ENCODE measurements at regions not wholly inside any gene's neighbourhood (a gene's known extent, or its start where the extent isn't known, plus 50 kb on each side); places are given as distances from the start of the nearest gene placed in this dataset.

DNA sequence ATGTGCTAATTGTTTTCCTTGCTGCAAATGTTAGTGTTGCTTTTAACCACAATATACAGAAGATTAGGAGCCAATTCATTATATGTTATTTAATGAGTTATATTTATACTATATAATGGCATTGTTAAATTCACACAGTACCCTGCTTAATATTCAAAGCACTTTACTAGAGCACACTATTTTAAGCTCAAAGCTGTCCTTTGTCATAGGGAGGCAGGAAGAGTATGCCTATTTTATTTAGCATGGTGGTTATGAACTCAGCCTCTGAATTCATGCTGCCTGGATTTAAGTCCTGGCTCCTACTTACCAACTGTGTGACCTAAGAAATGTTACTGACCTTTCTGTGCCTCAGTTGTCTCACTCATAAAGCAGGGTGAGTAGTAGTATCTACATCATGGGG is 80.5 kb downstream of the FASTKD2 start:
- no peak for DNase-seq (ENCODE audit: low read depth)

DNA sequence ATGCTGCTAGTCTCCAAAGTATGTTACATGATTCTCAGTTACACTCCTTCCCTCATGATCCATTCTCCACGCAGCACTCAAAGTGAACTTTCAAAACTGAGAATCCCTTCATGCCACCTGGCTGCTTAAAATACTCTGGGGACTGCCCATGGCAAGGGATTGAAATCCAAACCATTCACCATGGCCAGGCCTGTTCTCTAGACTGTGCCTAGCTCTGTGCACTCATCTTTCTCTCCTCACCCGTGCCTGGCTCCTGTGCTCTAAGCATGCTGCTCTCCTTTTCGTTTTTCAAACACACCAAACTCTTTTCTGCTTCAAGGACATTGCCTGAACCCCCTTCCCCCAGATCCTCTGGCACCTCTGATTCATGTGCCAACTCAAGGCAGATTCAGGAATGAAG is 80.9 kb downstream of the FASTKD2 start:
- DNase-seq (ENCODE audit: low read depth): no peak

DNA sequence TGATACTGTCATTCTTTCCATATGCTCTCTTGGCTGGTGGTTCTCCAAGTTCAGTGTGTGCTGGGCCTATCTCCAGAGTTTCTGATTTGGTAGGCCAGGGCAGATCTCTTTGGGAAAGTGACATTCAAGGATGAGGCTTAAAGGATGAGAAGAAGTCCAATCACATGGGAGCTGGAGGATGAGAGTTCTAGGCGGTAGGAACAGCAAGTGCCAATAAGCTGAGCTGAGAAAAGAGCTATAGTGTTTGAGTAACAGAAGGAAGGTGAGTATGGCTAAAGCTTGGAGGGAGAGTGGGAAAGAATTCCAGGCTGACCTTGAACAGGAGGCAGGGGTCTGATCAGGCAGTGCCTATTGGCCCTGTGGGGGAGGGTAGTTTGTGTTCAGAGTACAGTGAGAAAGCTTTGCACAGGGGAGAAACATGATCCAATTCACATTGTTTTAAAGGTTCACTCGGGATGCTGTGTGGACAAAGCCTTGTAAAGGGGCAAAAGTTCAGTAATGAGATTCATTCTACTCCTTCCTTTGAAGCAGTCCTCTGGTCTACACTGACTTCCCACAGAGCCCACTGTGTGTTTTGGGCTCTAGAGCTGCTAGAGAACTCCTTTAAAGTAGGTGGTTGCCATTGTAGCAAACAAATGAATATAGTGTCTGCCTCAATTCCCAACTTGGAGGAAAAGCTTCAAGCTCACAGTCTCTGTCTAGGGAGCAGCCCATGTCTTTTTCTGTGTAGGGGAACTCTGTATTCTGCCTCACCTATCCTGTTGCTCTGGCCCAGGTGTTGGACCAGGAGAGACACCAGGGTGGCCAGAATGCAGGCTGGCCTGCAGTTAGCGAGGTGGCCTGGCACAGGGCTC is 81.8 kb downstream of the FASTKD2 start:
- no peak for DNase-seq (ENCODE audit: low read depth)

DNA sequence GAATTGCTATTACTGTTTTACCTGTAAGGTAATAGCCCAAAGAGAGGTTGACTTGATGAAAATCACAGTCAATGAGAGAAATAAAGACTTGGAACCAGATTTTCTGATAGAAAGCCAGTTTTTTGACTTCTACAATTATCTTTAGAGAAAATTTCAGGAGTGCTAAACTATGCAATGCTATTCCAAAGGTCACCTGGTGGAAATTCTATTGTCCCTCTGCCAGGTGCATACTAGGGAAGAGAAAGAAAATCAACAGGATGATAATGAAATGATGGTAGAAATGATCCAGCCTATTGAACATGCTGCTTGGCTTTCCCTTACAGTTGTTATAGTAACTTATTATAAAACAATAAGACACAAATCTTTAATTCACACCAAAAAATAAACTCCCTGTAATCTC is 85.0 kb downstream of the FASTKD2 start:
- no peak for DNase-seq (ENCODE audit: low read depth)

DNA sequence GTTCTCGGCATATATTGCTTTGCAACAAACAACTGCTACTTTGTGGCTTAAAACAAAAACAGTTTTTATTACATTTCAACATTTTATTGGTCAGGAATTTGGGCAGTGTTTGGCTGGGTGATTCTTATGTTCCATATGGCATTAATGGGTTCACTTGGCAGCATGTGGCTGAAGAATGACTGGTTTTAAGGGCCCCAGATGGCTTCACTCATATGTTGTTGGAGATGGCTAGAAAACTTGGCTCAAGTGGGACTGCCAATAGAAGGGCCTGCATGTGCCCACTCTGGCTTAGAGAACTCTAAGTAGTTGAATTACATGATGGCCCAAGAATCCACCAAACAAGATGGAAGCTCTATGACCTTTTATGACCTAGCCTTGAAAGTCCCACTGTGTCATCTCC is 86.1 kb downstream of the FASTKD2 start:
- DNase-seq (ENCODE audit: low read depth): no peak

DNA sequence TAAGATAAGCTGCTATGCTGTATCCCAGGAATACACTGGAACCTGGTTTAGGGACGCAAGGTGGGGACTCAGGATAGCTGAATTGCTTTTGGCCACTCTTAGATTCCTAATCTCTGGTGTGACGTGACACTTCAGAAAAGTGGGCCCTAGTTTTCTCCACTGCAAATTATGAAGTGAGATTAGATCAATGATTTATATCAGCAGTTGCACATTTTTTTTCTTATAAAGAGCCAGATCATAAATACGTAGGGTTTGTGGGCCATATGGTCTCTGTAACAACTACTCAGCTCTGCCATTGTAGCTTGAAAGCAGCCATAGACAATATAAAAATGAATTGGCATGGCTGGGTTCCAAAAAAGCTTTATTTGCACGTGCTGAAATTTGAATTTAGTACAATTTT is 85.4 kb upstream of the CPO start:
- DNase-seq (ENCODE audit: low read depth): no peak

DNA sequence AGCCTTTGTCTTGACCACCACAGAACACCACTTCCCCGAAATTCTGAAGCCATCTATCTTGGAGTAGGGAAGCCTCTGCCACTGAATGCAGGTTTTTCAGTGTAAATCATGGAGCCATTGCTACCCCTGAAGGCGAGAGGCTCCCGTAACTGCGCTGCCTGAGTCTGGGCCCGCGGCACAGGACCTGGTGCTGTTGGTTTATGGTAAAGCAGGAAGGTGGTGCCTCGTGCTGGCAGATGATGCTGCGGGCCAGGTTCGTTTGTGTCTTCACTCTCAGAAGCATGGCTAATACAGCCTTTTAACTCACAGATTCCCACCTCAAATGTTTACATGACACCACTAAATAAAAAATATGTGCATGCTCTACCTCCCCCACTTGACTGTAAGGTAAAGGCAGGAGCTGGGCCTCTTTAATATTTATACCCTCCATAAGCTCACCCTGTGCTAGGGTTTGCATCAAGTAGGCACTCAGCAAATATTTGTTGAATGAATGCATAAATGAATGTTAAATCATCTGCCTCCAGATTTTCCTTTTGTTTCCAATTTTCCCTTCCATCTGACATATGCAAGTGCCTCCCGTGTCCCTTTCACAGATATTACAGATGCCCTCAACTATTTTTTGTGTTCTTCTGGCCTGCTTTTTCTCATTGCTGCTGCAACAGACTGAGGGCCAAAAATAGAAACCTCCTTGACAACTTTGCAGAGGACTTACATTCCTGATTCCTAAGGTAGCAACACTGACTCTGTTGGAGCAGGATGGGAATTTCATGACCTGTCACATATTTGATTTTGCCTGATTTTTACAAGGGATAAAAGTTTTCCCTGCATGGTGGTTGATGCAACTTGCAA is 83.5 kb upstream of the CPO start:
- no peak for DNase-seq (ENCODE audit: low read depth)

DNA sequence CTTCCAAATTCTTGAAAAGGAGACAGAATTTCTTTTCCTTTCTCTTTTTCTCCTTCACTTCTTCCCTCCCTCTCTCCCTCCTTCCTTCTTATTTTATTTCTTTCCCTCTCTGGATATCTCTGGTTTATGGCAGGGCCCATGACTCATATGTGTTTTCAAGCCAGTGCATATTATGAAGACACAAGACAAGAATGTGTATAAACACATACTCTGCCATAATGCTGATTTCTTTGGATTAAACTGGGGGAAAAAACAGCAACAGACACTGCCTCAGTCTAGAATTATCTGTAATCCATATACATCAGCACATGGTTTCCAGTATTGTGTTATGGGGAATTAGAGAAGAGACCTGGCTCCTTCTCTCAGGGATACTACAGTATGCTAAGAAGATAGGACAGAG is 82.8 kb upstream of the CPO start:
- no peak for DNase-seq (ENCODE audit: low read depth)

DNA sequence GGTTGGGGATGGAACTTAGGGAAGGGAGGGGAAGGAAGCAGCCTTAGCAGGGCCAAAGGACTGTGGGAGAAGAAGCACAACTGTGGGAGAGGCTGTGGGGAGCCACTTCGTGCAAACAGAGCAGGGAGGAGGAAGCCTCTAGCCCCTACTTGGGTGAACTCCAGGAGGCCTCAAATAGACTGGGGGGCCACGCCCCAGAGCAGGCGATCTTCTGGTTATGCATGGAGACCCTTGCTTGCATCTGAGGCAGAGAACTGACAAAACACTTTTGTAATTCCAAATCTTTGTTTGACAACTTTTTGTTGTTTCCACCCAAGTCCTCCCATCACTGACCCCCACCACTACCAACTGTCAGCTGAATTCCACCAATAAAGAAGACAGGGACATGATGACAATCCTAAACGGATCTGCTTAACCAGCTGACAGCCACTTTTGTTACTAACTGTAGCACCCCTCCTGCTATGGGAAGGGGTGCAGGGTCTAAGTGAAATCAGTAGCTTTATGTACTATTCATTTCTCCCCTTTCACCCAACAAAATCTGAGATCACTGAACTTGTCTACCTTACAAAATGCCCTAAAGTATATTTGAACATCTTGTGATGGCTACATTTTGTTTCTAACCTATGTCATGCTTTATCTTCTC is 80.5 kb upstream of the CPO start:
- no peak for DNase-seq (ENCODE audit: low read depth)

DNA sequence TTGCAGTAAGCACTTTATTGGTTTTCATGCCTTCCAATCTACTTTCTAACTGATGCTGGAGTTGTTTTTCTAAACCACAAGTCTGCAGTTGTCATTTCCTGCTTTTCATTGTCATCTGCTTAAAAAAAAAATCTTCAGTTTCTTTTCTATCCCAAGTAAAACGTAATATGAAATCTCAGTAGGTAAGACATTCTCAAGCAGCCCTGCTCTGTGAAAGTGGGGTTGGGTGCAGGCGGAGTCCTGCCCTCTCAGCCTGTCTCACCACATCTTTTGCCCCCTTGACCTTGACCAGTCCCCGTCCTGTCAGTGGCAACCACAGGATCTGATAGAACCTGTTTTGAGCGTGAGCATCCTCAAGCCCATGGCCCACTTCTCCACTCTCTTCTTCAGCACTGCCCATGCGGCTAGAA is 80.0 kb upstream of the CPO start:
- DNase-seq (ENCODE audit: low read depth): no peak

DNA sequence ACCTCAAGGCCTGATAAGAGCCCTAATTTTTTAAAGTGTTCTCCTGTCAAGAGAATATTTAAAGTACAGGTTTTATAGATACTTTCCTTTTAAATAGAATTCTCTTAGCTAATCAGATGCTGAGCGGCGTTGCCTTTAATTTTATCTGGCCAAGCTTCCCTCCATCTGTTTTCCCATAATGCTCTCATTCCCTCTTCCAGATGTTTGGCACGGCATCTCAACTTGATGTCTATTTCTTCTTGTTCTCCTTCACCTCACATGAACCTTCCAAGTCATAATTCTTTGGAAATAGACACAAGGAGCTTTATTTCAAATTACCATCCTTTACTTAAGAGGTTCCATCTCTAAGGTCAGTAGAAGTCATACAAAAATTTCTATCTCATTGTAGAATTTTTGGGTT is 76.1 kb upstream of the CPO start:
- peak; percentile 91 for DNase-seq (ENCODE audit: low read depth)

DNA sequence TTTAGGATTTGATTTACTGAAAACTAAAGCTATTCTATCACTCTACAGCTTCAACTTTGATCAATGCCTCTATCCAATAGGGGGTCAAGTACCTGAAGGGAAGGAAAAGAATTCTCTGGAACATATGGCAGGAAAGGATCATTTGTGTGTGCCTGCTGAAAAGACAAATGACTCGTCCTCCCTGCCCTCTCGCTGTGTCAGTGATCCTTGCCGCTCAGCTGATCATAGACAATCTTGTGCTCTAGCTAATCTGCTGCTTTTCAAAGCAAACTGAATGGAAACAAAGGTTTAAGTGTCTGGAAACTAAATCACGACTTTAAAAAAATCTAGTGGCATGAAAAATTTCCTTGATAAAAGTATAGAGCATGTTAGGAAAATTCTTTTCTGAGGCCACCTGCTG is 75.6 kb upstream of the CPO start:
- no peak for DNase-seq (ENCODE audit: low read depth)

DNA sequence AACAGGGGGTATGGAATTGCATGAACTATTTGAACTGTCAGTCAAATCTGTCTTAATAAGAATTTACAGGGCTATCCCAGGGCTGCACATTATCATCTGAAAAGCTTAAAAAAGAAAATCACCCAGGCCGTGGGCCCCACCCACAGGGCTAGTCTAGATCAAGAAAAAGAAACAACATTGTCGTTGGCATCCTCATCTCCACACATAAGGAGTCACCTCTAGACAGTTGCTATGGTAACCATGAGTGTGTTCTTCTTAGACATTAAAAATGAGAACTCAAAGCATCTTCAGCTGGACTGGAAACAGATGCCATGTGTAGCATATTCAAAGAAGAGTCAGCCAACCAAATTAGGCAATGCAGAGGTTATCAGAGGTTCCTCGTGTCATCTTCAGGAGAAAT is 72.3 kb upstream of the CPO start:
- no peak for DNase-seq (ENCODE audit: low read depth)

DNA sequence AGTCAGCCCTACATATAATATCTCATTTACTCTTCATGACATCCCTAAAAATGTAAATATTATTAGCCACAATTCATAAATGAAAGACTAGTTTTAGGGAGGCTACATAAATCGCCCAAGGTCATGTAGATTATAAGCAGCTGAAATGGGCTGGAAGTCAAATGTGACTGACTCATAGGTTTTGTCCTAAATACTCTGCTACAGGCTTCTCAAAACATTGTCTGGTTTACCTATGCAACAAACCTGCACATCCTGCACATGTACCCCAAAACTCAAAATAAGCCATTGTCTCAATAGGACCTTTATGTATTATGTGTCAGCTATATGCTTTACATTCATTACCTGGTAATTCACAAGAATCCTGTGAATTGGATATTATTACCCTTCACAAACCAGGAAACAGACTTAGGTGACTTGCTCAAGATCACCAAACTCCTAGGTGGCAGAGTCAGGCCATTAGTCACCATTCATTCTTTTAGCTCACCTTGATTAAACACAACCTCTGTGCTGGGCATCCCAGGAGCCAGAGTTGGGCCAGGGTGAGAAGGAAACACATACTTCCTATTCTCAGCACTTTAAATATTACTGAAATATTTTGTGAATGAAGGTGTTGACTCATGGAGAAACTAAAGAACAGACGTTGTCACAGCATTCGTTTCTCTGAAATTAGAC is 69.4 kb upstream of the CPO start:
- no peak for DNase-seq (ENCODE audit: low read depth)

DNA sequence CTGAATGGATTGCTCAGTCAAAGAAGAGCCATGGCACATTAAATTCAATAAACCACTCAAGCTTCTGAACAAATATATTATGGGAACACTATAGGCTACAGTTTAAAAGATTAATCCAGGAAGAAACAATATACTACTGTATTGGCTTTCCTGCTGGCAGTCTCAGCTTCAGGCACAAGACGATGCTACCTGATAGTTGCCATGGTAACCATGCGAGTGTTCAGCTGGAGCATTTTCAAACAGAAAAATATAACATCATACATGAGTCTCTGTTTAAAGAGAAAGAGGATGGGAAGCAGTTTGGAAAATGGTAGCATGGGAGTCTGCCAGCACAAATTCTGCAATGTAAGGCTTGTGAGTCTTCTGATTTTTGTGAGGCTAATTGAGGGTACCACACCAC is 65.9 kb upstream of the CPO start:
- DNase-seq (ENCODE audit: low read depth): no peak

DNA sequence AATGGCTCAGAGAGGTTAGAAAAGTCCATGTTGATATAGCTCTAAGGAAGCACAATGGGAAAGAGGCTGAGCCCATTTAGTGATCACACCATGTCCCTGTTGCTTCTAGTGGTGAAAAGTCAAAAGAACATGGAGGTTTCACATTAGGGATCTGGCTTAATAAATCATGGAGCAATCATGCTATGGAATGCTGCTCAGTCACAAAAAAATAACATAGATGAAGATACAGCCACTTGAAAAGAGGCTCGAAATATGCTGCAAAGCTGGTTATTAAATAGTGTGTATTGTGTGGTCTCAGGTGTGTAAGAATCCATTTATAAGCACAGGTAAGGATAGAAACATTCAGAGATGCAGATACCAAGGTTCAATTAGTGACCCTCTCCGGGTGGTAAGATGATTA is 63.6 kb upstream of the CPO start:
- DNase-seq (ENCODE audit: low read depth): no peak

DNA sequence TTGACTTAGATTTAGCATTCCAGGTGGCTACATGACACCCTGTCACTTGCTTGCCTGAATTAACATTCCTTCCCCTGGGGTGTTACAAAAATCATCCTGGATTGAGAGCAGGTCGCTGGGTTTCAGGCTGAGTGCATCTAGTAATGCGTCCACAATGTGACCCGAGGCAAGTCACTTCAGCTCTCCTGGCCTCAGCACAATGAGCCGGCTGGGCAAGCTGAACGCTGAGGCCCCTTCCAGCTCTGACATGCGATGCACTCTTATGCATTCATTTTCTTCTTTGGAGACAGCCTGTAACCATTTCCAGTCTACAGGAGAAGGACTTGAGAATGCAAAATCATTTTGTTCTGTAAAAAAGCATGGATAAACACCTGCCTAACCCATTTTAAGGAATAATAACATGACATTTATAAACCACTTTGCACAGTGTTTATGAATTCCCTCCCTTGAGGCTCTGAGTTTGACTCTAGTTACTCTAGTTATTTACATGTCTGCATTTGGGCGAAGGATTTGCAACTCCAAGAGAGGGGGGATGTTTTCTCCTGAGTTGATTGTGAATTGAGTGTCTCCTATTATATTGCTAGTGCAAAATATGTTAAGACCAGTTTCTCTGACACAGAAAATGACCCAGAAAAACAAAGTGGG is 63.0 kb upstream of the CPO start:
- DNase-seq (ENCODE audit: low read depth): no peak

DNA sequence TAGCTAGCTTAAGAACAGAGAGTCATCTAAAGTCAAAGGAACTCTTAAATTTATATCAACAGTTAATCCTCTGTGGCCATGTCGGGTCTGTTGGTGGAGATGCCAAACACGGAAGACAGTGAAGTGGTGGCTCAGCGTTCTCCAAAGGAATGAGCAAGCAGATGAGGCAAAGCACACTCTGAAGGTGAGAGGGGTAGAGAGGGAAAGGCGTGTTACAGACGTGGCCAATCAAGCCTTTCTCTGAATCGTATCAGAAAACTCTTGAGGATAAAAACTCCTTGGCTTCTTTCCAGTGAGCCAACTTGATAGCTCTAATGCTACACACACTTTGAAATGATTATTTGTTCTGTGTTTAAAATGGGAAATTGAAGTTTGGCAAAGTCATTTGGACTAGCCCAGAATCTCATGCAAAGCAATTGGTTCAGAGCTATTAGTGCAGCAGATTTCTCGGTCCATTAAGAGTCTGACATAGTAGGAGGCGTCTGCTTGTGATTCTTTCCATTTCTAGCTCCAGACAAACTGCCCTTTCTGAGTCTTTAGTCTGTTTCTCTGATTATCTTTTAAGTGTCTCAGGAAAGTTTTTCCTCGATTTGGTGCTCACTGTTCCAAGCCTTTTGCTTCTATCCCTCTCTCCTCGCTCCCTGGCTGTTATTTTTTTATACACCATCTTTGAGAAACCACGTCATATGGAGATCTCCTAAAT is 57.5 kb upstream of the CPO start:
- DNase-seq (ENCODE audit: low read depth): peak; percentile 67

DNA sequence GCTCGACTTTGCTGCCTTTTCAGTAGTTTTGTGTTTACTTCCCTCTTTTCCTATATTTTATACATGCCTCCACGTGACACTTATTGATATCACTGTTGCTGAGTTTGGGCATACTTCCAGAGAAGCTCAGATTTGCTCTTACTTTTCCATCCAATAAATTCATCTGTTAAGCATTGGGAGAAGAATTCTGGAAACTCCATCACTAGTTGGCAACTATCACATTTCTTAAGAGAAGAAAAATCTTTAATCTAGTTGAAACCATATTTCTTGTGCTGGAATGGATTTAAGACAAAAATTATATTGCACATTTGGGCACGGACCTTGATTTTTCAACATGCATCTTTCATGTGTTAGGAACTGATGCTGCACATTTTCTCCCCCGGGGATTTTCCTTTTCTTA is 52.6 kb upstream of the CPO start:
- DNase-seq (ENCODE audit: low read depth): peak; percentile 62

DNA sequence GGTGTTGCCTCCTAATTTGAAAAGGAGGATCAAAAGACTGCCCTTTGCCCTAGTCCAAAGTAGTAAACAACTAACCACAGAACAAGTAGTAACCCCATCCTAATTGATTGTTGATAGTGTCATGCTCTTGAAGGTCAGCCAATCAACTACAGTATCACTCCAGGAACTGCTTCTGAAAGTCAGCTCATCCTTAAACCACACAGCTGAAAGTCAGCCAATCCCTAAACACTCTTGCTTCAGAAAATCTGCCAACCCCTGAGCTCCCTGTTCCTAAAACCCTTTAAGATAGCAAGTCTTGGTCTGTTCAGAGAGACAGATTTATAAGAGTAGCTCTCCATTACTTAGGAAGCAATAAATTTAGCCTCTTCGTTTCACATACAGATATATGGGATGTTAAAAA is 51.6 kb upstream of the CPO start:
- no peak for DNase-seq (ENCODE audit: low read depth)
